Gastrocnemius medialis (tissue), 4 donors: ENCODE measurements at regions not wholly inside any gene's neighbourhood (a gene's known extent, or its start where the extent isn't known, plus 50 kb on each side); places are given as distances from the start of the nearest gene placed in this dataset.

ENCODE experiments used
- POLR2A ChIP-seq, 2 donors: fragments of 450-650 bp; IDR thresholded peaks; one replicate each; pipeline ENCODE4 v1.6.1; 2017; ENCODE audit warnings: antibody characterized with exemption in 2 of 2, mild to moderate bottlenecking in 2 of 2, moderate library complexity in 2 of 2
- TF ChIP-seq, protein P1 (sequence below), 5 experiments: fragments of 450-650 bp in 3 of 5; fragments of 200-600 bp in 2 of 5; sonication (generic) in 2 of 5; IDR thresholded peaks in 4 of 5; conservative IDR thresholded peaks in 1 of 5; 1 replicate in 4 of 5; 2 replicates in 1 of 5; pipeline ENCODE4 v1.5.1; 2016 to 2019; ENCODE audit warnings: antibody characterized with exemption in 5 of 5, mild to moderate bottlenecking in 3 of 5, moderate library complexity in 3 of 5

DNA sequence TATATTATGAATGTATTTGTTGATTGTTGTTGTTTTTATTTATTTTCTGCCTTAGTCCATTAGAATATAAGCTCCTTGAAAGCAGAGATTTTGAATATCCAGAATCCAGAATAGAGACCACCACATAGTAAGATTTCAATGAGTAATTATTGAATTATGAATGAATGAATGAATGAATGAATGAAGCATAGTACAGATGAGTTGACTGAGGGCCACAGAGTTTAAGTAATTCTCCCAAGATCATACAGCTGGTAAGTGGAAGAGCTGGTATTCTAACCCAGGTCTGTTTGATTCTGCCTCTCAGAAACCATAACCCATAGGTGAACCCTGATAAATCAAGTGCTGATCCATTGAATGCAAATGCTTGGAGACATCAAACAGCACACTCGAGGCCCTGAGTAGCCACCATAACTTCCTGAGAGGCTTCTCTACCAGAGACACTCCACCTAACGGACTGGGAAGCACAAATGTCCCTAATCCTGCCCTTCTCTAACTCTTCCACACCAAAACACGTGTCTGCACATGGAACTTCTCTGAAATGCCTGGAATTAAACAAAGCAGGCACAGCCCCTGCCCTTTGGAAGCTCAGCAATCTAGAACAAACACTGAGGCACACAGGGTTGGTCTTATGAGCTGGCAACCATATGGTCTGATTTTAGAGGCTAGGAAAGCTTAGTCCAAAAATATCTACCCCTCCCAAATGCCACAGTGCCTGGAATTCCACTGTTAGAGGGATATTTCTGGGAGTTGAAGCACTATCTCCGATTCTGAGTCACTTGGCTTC is 190.1 kb downstream of the FOXO1 start:
- TF ChIP-seq, protein P1, sequence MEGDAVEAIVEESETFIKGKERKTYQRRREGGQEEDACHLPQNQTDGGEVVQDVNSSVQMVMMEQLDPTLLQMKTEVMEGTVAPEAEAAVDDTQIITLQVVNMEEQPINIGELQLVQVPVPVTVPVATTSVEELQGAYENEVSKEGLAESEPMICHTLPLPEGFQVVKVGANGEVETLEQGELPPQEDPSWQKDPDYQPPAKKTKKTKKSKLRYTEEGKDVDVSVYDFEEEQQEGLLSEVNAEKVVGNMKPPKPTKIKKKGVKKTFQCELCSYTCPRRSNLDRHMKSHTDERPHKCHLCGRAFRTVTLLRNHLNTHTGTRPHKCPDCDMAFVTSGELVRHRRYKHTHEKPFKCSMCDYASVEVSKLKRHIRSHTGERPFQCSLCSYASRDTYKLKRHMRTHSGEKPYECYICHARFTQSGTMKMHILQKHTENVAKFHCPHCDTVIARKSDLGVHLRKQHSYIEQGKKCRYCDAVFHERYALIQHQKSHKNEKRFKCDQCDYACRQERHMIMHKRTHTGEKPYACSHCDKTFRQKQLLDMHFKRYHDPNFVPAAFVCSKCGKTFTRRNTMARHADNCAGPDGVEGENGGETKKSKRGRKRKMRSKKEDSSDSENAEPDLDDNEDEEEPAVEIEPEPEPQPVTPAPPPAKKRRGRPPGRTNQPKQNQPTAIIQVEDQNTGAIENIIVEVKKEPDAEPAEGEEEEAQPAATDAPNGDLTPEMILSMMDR (IDR thresholded peaks at IDR 0.05 in 4 of 5, conservative IDR thresholded peaks at IDR 0.05 in 1 of 5), result no peak
- TF ChIP-seq POLR2A (IDR thresholded peaks at IDR 0.05), result no peak
